Astrocyte of the cerebellum (primary cell): ENCODE measurements at regions not wholly inside any gene's neighbourhood (a gene's known extent, or its start where the extent isn't known, plus 50 kb on each side); places are given as distances from the start of the nearest gene placed in this dataset.

Experiments used
- DNase-seq: peaks from one replicate; pipeline ENCODE4 v3.0.0-alpha.2; 2011; ENCODE audit warnings: low read depth
- H3K4me3 ChIP-seq: 2 replicates; pipeline ENCODE4 v1.5.1; 2011; ENCODE audit warnings: mild to moderate bottlenecking, low read depth, low read length, moderate library complexity
- in situ Hi-C: cut with HindIII; loops from 2 replicates; pipeline ENCODE4 v1.10.0; 2017; ENCODE audit warnings: low sequenced_read_pairs
- TF ChIP-seq, protein P1 (sequence below): IDR thresholded peaks from 2 replicates; pipeline ENCODE4 v1.5.1; 2012; ENCODE audit warnings: low read length, low read depth, moderate library complexity, mild to moderate bottlenecking; ENCODE audit errors: missing control alignments

DNA sequence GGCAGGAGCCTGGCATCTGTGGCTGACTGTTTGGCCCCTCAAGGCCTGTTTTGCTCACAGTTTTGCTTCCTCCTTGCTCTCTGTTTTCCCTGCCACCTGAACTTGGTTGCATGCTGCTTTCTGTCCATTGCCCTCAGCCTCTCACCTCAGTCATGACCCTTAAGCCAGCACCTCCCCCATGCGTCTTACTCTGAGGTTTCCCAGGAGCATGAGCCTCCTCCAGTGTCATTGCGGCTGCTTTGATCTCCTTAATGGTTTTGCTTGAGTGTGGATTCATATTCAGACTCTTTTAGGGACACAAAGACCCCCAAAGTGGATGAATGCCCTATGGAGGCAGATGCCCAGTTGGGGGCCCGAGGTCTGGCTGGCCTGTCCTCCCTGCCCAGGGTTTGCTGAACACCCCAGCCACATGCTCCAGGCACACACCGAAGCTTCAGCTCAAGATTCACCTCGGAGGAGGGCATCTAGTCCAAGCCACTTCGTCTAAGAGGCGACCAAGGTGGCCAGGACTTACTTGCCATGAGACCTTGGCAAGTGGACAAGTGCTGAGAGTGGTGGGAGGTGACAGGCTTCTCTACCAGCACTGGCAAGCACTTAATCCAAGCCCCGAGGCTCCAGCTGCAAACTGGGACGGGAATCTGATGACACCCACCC is 95.4 kb upstream of the DIO3 start:
- no peak for DNase-seq

DNA sequence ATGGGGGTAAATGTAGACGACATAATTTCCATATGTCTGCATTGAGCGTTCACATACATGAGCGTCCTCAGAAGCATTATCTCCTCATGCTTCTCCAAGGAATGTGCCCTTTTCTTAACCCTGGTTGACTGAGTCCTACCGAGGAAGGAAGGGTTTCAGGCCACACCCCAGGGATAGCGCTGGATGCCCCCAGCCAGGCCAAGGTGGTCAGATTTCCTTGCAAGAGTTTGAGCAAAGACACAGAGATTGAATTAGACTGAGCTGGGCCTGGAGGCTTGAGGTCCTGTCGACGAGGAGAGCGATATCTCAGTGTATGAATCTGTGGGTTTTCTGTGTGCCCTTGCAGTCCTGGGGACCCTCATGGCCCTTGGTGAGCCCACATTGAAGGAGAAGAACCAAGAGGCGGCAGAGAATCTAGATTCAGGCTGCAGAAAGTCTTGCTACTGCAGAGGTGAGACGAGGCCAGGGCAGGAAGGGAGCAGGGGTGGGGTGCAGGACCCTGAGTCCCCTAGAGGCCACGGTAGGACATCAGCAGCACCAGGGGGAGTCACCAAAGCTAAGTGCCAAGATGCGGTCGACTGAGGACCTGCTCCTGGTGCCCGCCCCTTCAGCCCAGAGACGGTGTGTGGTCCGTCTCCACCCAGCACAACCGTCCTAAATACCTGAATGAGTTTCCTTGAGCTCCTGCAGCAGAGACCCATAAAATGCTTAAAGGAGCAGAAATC is 94.7 kb upstream of the DIO3 start:
- TF ChIP-seq, protein P1, sequence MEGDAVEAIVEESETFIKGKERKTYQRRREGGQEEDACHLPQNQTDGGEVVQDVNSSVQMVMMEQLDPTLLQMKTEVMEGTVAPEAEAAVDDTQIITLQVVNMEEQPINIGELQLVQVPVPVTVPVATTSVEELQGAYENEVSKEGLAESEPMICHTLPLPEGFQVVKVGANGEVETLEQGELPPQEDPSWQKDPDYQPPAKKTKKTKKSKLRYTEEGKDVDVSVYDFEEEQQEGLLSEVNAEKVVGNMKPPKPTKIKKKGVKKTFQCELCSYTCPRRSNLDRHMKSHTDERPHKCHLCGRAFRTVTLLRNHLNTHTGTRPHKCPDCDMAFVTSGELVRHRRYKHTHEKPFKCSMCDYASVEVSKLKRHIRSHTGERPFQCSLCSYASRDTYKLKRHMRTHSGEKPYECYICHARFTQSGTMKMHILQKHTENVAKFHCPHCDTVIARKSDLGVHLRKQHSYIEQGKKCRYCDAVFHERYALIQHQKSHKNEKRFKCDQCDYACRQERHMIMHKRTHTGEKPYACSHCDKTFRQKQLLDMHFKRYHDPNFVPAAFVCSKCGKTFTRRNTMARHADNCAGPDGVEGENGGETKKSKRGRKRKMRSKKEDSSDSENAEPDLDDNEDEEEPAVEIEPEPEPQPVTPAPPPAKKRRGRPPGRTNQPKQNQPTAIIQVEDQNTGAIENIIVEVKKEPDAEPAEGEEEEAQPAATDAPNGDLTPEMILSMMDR, result no peak
- in situ Hi-C loops, result no loop called here
- H3K4me3 ChIP-seq, result no peak overlapping the region
- DNase-seq, result no peak

More for the DNA sequence above, 95.4 kb upstream of the DIO3 start:
- TF ChIP-seq, protein P1, result no peak
- no peak overlapping the region for H3K4me3 ChIP-seq
- in situ Hi-C loops, result no loop called here

DNA sequence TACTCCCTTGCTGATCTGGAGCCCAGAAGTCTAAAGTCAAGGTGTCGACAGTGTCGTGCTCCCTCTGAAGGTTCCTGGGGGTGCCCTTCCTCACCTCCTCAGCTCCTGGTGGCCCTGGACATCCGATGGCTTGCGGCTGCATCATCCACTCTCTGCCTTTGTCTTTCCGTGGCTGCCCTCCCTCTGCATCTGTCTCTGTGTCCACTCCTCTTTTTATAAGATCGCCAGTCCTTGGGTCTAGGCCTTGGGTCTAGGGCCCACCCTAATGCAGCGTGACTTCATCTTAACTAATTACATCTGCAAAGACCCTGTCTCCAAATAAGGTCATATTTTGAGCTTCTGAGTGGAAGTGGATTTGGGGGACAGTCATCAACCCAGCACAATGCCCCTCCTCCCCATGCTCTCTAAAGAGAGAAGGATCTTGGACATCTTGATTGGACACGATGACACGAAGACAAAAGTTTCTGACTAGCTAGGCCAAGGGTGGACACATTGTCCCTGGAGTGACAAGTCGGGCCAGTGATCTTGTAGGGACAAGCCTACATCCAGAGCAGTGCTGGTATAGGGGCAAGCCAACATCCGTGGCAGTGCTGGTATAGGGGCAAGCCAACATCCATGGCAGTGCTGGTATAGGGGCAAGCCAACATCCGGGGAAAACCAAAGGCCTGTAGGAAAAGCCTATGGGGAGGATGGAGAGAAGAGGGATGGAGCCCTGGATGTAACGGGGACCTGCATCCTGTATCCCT is 93.9 kb upstream of the DIO3 start:
- in situ Hi-C loops, result no loop called here
- TF ChIP-seq, protein P1, result no peak
- no peak for DNase-seq
- H3K4me3 ChIP-seq, result no peak overlapping the region

DNA sequence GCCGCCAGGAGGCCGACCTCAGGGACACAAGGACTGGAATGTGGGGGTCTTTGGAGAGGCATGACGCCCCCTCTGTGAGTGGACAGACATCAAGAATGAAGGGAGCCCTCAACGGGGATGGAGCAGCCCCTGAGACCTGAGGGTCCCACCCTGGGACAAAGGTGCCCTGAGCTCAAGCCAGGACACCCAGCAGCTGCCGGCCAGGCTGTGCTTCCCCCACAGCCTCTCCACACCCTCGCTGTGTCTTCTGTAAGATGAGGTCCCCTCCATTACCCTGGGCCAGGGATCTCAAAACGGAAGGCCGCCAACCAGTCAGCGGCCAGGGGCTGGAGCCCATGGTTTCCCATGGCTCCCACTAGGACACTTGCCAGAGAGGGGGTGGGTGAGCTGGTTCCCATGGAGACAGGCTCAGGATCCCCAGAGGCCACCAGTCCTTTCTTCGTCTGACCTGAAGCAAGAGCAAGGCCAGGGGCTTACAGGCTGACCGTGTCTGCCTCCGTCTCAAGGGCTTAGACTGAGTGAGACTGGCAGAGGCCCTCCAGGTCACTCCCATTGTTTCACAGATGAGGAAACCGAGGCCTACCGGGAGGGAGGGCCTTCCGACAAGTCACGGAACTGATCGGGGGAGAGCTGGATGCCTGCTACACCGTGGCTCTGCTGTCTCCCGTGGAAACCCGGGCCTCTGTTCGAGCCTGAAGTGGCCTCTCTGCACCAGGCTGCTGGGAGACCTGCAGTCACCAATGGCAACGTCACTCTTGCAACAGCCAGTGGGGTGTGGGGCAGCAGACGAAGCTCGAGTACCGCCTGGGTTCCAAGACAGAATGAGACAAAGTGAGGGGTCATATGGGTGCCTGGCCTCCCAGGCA is 91.7 kb upstream of the DIO3 start:
- TF ChIP-seq, protein P1, result no peak
- in situ Hi-C loops, result no loop called here
- no peak for DNase-seq

DNA sequence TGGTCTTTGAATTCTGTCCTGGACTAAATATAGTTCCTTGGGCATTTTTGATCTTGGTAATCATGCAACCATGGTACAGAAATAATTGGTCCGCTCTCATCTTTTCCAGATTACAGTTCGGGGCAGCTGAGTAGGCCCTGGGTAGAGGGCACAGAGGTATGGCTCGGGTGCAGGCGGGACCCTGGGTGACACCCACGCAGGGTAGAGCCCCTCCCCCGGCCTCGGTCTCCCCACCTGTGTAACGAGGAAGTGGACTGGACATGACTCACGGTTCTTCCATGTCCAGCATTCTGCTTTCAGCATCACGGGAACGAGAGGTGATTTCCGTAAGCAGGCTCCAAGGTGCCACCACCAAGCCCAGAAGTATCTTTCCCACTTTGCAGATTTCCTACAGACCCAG is 91.0 kb upstream of the DIO3 start:
- TF ChIP-seq, protein P1, result no peak
- H3K4me3 ChIP-seq, result no peak overlapping the region
- DNase-seq, result no peak
- in situ Hi-C loops, result no loop called here

More for the DNA sequence above, 91.7 kb upstream of the DIO3 start:
- no peak overlapping the region for H3K4me3 ChIP-seq
